ENCODE measurements at regions not wholly inside any gene's neighbourhood (a gene's known extent, or its start where the extent isn't known, plus 50 kb on each side); places are given as distances from the start of the nearest gene placed in this dataset.

DNA sequence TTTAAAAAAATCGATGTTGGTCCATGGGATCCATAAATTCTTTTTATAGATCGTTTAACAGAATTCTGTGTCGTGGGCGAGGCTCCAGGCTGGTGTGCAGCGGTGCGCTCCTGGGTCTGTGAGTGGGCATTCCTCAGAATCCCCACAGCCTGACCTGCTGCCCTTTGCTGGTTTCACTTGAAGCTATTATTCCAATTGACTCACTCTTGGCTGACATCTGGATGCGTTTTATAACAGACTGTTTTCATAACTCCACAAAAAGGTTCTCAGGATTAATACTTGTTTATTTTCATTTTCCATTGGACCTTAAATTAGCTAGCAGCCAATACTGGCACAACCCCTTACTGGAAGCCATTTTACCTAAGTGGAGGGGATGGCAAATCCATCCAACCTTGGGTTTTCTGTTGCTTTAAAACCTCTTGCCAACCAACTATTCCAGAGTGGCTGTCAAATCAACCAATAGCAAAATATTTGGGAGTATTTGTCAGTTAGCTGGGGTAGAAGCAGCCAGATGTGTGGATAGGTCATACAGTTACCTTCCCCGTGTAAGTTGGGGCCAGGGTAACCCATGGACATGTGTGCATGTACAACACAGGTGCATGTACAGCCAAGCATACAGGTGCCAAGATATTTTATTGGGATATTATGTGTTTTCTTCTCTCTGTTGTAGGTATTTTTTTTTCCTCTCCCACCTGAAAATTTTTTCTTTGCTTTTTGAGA lies 160.7 kb upstream of the ZNF32 start:
- CTCF ChIA-PET: no interaction called here
- Mint-ChIP-seq H3K9me3 (ENCODE audit: low read depth, unreplicated experiment) (no peaks in the 10 kb centered on the region), H3K36me3 (ENCODE audit: insufficient read depth, unreplicated experiment) (no peaks in the 10 kb centered on the region), H3K4me1 (ENCODE audit: low read depth, unreplicated experiment) (no peaks in the 10 kb centered on the region), H3K4me3 (ENCODE audit: low read depth, unreplicated experiment) (no peak overlapping the region), H3K27ac (ENCODE audit: unreplicated experiment) (no peak overlapping the region), H3K27me3 (ENCODE audit: unreplicated experiment) (no peaks in the 10 kb centered on the region)
- intact Hi-C loops (cut with micrococcal nuclease; ENCODE audit: unreplicated experiment): no loop called here
- no TSS peak for BruUV-seq (replicated peaks)
- TF ChIP-seq, protein P1, sequence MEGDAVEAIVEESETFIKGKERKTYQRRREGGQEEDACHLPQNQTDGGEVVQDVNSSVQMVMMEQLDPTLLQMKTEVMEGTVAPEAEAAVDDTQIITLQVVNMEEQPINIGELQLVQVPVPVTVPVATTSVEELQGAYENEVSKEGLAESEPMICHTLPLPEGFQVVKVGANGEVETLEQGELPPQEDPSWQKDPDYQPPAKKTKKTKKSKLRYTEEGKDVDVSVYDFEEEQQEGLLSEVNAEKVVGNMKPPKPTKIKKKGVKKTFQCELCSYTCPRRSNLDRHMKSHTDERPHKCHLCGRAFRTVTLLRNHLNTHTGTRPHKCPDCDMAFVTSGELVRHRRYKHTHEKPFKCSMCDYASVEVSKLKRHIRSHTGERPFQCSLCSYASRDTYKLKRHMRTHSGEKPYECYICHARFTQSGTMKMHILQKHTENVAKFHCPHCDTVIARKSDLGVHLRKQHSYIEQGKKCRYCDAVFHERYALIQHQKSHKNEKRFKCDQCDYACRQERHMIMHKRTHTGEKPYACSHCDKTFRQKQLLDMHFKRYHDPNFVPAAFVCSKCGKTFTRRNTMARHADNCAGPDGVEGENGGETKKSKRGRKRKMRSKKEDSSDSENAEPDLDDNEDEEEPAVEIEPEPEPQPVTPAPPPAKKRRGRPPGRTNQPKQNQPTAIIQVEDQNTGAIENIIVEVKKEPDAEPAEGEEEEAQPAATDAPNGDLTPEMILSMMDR (IDR thresholded peaks at IDR 0.05; ENCODE audit: unreplicated experiment): no peak
- no peak for DNase-seq

DNA sequence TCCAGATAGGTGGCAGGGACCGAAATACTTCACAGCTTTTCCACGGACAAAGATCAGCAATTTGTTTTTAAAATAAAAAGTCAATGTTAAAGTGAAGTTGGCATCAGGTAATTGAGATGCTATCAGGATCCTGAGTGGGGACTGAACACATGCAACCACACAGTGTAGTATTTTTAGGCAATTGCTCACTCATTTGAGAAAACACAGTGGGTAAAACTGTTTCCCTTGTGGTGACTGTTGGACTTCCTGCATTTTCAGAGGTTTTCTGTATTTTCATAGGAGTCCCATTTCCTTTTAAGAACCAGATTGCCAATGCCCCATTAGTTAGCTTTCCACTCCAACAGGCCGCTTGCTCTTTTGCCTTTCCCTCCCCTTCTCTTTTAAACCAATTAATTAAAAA lies 159.5 kb upstream of the ZNF32 start:
- Mint-ChIP-seq H3K4me3 (ENCODE audit: low read depth, unreplicated experiment) (no peak overlapping the region), H3K4me1 (ENCODE audit: low read depth, unreplicated experiment) (no peaks in the 10 kb centered on the region), H3K36me3 (ENCODE audit: insufficient read depth, unreplicated experiment) (no peaks in the 10 kb centered on the region), H3K27me3 (ENCODE audit: unreplicated experiment) (no peaks in the 10 kb centered on the region), H3K27ac (ENCODE audit: unreplicated experiment) (no peak overlapping the region), H3K9me3 (ENCODE audit: low read depth, unreplicated experiment) (no peaks in the 10 kb centered on the region)
- intact Hi-C loops (cut with micrococcal nuclease; ENCODE audit: unreplicated experiment): no loop called here
- TF ChIP-seq, protein P1 (IDR thresholded peaks at IDR 0.05; ENCODE audit: unreplicated experiment): no peak
- no peak for DNase-seq
- CTCF ChIA-PET: interaction anchor here (0.6 kb wide), 1 partner anchor 1151 kb away, joined by 5 read pairs; no protein-coding TSS in a partner anchor
- BruUV-seq (replicated peaks): no TSS peak

DNA sequence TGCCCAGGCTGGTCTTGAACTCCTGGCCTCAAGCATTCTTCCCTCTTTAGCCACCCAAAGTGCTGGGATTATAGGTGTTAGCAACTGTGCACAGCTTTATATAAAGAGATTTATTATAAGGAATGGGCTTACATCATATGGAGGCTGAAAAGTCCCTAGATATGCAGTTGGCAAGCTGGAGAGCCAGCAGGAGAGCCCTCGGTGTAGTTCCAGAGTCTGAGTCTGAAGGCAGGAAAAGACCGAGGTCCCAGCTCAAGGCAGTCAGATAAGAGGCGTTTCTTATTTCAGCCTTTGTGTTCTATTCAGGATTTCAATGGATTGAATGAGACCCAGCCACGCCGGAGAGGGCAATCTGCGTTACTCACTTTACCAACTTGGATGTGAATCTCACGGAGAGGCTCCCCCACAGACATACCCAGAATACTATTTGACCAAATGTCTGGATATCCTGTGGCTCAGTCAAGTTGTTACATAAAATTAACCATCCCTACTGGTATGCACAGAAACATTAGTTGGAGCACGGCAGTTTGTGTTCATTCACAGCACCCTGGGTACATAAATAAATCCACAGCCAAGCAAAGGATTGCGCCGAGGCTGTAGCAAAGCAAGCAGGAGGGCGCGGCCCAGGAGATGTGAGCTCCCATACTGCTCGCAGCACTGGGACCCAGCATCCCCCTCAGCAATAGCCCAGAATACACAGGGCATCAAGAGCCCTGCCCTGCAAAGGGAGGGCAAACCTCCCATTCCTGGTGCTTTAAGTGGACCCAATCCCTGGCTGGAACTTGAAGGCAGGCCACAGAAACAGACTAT lies 158.4 kb upstream of the ZNF32 start:
- TF ChIP-seq, protein P1 (IDR thresholded peaks at IDR 0.05; ENCODE audit: unreplicated experiment): no peak
- intact Hi-C loops (cut with micrococcal nuclease; ENCODE audit: unreplicated experiment): no loop called here
- Mint-ChIP-seq H3K4me3 (ENCODE audit: low read depth, unreplicated experiment) (no peak overlapping the region), H3K27ac (ENCODE audit: unreplicated experiment) (no peak overlapping the region), H3K9me3 (ENCODE audit: low read depth, unreplicated experiment) (no peaks in the 10 kb centered on the region), H3K4me1 (ENCODE audit: low read depth, unreplicated experiment) (no peaks in the 10 kb centered on the region), H3K27me3 (ENCODE audit: unreplicated experiment) (no peaks in the 10 kb centered on the region), H3K36me3 (ENCODE audit: insufficient read depth, unreplicated experiment) (no peaks in the 10 kb centered on the region)
- CTCF ChIA-PET: interaction anchor here (0.7 kb wide), 1 partner anchor 980 kb away, joined by 3 read pairs; no protein-coding TSS in a partner anchor
- no peak for DNase-seq
- no TSS peak for BruUV-seq (replicated peaks)

DNA sequence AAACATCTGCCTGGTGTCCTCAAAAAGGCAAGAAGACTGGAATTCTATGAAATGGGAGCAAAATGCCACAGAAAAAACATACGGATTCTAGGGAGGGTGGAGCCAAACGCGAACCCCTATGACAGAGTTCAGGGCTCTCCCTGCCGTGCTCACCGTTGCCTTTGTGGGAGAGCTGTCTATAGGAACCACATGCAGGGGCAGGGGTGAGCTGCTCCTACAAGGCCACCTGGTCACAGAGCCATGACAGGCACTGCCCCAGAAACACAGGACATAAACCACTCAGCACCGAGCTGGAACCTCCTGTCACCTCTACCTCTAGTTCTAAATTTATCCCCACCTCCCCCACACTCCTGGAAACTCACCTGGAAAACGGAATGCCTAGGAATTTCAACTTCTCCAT lies 155.1 kb upstream of the ZNF32 start:
- no peaks in the 10 kb centered on the region for H3K36me3 Mint-ChIP-seq (ENCODE audit: insufficient read depth, unreplicated experiment)
- CTCF ChIA-PET: no interaction called here
- H3K27me3 Mint-ChIP-seq (ENCODE audit: unreplicated experiment): peaks cover 29% of the 10 kb centered on the region

More for the DNA sequence above, 155.1 kb upstream of the ZNF32 start:
- TF ChIP-seq, protein P1 (IDR thresholded peaks at IDR 0.05; ENCODE audit: unreplicated experiment): no peak
- BruUV-seq (replicated peaks): no TSS peak
- Mint-ChIP-seq H3K4me1 (ENCODE audit: low read depth, unreplicated experiment) (no peaks in the 10 kb centered on the region), H3K4me3 (ENCODE audit: low read depth, unreplicated experiment) (no peak overlapping the region), H3K9me3 (ENCODE audit: low read depth, unreplicated experiment) (no peaks in the 10 kb centered on the region), H3K27ac (ENCODE audit: unreplicated experiment) (no peak overlapping the region)
- no peak for DNase-seq
- intact Hi-C loops (cut with micrococcal nuclease; ENCODE audit: unreplicated experiment): no loop called here

All from Calu3 (cell line).